NCI-H2081 treated with DMSO at 0.1 percent for 48 hours (cell line): ENCODE measurements at regions not wholly inside any gene's neighbourhood (a gene's known extent, or its start where the extent isn't known, plus 50 kb on each side); places are given as distances from the start of the nearest gene placed in this dataset.

Experiments
- DNase-seq: peaks from one replicate; lab custom pipeline; 2025; lab: John Stamatoyannopoulos, UW

GRCh38 chr2:23327887-23328286 lies 57.1 kb upstream of the KLHL29 start:
- DNase-seq = peak; percentile 30

- DNase-seq = no peak
Measured at GRCh38 chr2:23330214-23330613, 54.8 kb upstream of the KLHL29 start.
